B cell (primary cell): ENCODE measurements at regions not wholly inside any gene's neighbourhood (a gene's known extent, or its start where the extent isn't known, plus 50 kb on each side); places are given as distances from the start of the nearest gene placed in this dataset.

Source experiments
- ATAC-seq: fragments of 200-7000 bp; cut with Tn5 transposase; one replicate; pipeline ENCODE4 v1.10.0; 2021; ENCODE audit warnings: low read depth, mild to moderate bottlenecking, moderate number of reproducible peaks, moderate library complexity
- CTCF ChIA-PET: fragments of 350-600 bp; sonication (Branson Sonifier 250); formaldehyde crosslinking; loops from one replicate; lab custom pipeline; 2021; ENCODE audit warnings: antibody characterized with exemption, inconsistent platforms; lab: Charles Lee
- POLR2A ChIA-PET: fragments of 350-600 bp; sonication (Branson Sonifier 250); formaldehyde crosslinking; loops from one replicate; lab custom pipeline; 2021; ENCODE audit warnings: antibody characterized with exemption; lab: Charles Lee
- DNase-seq: peaks from one replicate; pipeline ENCODE4 v3.0.0; 2013
- H2AFZ ChIP-seq: 2 replicates; pipeline ENCODE4 v1.6.1; 2012; ENCODE audit warnings: mild to moderate bottlenecking, low read depth, low read length; ENCODE audit not compliant: insufficient read depth, poor library complexity, severe bottlenecking
- H3K27ac ChIP-seq, 2 donors: 1 replicate in 1 of 2; 2 replicates in 1 of 2; pipeline ENCODE4 v1.5.1; 2012 to 2013; ENCODE audit warnings: low read length in 2 of 2, mild to moderate bottlenecking in 2 of 2, moderate library complexity in 1 of 2
- H3K27me3 ChIP-seq, 4 experiments: fragments of 200-600 bp in 1 of 4; sonication (generic) in 1 of 4; replicated peaks in 1 of 4; 1 replicate in 2 of 4; 2 replicates in 2 of 4; pipeline versions ENCODE4 v1.6.1 to v1.7.0; 2013 to 2016; ENCODE audit warnings: low read length in 3 of 4, mild to moderate bottlenecking in 2 of 4, mixed read lengths in 1 of 4, moderate library complexity in 1 of 4; ENCODE audit not compliant: insufficient read depth in 4 of 4, control insufficient read depth in 3 of 4; ENCODE audit errors: control extremely low read depth in 1 of 4
- H3K36me3 ChIP-seq, 2 experiments: replicated peaks in 1 of 2; 1 replicate in 1 of 2; 2 replicates in 1 of 2; pipeline versions ENCODE4 v1.6.1 to v1.7.1; 2013; ENCODE audit warnings: low read length in 1 of 2; ENCODE audit not compliant: insufficient read depth in 2 of 2, control insufficient read depth in 1 of 2; ENCODE audit errors: control extremely low read depth in 1 of 2, extremely low read depth in 1 of 2
- H3K4me1 ChIP-seq, 2 donors: fragments of 200-600 bp in 1 of 2; sonication (generic) in 1 of 2; 1 replicate in 1 of 2; 2 replicates in 1 of 2; pipeline versions ENCODE4 v1.5.1 to v1.6.1; 2013 to 2017; ENCODE audit warnings: low read length in 2 of 2; ENCODE audit not compliant: control insufficient read depth in 2 of 2, insufficient read depth in 2 of 2
- H3K4me2 ChIP-seq: replicated peaks from 2 replicates; pipeline ENCODE3; 2012; ENCODE audit warnings: mild to moderate bottlenecking, low read depth, low read length; ENCODE audit not compliant: poor library complexity, severe bottlenecking
- H3K4me3 ChIP-seq, 5 experiments: fragments of 200-600 bp in 1 of 5; sonication (generic) in 1 of 5; 1 replicate in 3 of 5; 2 replicates in 2 of 5; pipeline versions ENCODE4 v1.5.1 to v1.7.0; 2011 to 2016; ENCODE audit warnings: low read length in 4 of 5, mild to moderate bottlenecking in 4 of 5, low read depth in 2 of 5, control low read depth in 1 of 5, moderate library complexity in 1 of 5; ENCODE audit not compliant: insufficient read depth in 1 of 5; ENCODE audit errors: control extremely low read depth in 1 of 5, extremely low read depth in 1 of 5
- H3K79me2 ChIP-seq: fragments of 200-600 bp; sonication (generic); one replicate; pipeline ENCODE4 v1.6.0; 2016; ENCODE audit warnings: low read length; ENCODE audit not compliant: control insufficient read depth, insufficient read depth
- H3K9ac ChIP-seq: fragments of 200-600 bp; sonication (generic); 2 replicates; pipeline ENCODE4 v1.6.1; 2017; ENCODE audit warnings: mild to moderate bottlenecking, low read length, moderate library complexity
- H3K9me3 ChIP-seq, 3 donors: one replicate each; pipeline versions ENCODE4 v1.6.1 to v1.7.1; 2013; ENCODE audit warnings: low read length in 2 of 3; ENCODE audit not compliant: control insufficient read depth in 2 of 3, insufficient read depth in 1 of 3; ENCODE audit errors: control extremely low read depth in 1 of 3
- H4K20me1 ChIP-seq: 2 replicates; pipeline ENCODE4 v1.6.0; 2012; ENCODE audit warnings: mild to moderate bottlenecking, low read length; ENCODE audit not compliant: insufficient read depth, control insufficient read depth, poor library complexity, severe bottlenecking
- H3K27ac Mint-ChIP-seq: one replicate; pipeline ENCODE4 v1.8.0; 2021; ENCODE audit warnings: mixed read lengths
- H3K27me3 Mint-ChIP-seq: one replicate; pipeline ENCODE4 v1.8.0; 2021; ENCODE audit warnings: mixed read lengths
- H3K4me1 Mint-ChIP-seq: one replicate; pipeline ENCODE4 v1.8.0; 2021; ENCODE audit warnings: mixed read lengths
- H3K4me3 Mint-ChIP-seq: one replicate; pipeline ENCODE4 v1.8.0; 2021; ENCODE audit warnings: mixed read lengths
- H3K9me3 Mint-ChIP-seq: one replicate; pipeline ENCODE4 v1.8.0; 2022; ENCODE audit warnings: mixed read lengths; ENCODE audit not compliant: insufficient read depth
- CTCF ChIP-seq: fragments of 200-600 bp; IDR thresholded peaks from one replicate; pipeline ENCODE4 v1.8.0; 2022; ENCODE audit warnings: antibody characterized with exemption, mild to moderate bottlenecking
- EZH2 ChIP-seq: IDR thresholded peaks from 2 replicates; pipeline ENCODE4 v1.6.1; 2012; ENCODE audit warnings: borderline replicate concordance, low read depth, mild to moderate bottlenecking, moderate library complexity, low read length; ENCODE audit not compliant: insufficient read depth, poor library complexity, severe bottlenecking
- WGBS: methylation state at CpG from one replicate; pipeline ENCODE4 v1.1.5; 2013; ENCODE audit warnings: missing lambda C conversion rate; ENCODE audit not compliant: insufficient coverage; 5-methylcytosine and 5-hydroxymethylcytosine counted together
- intact Hi-C: fragments of 100-400 bp; cut with micrococcal nuclease; formaldehyde crosslinking; loops from one replicate; pipeline ENCODE4 v1.10.0; 2022

- intact Hi-C loops = no loop called here
- Mint-ChIP-seq H3K4me3 (no peak overlapping the region), H3K27ac (no peak overlapping the region), H3K4me1 (no peaks in the 10 kb centered on the region), H3K27me3 (no peaks in the 10 kb centered on the region), H3K9me3 (no peaks in the 10 kb centered on the region)
- TF ChIP-seq CTCF (no peak), EZH2 (no peak)
- Histone ChIP-seq H3K9ac (no peak overlapping the region), H3K4me2 (no peak overlapping the region), H3K79me2 (no peaks in the 10 kb centered on the region), H3K4me3 (no peak overlapping the region), H2AFZ (no peak overlapping the region), H3K4me1 (no peaks in the 10 kb centered on the region), H3K27ac (no peak overlapping the region), H4K20me1 (no peaks in the 10 kb centered on the region), H3K36me3 (no peaks in the 10 kb centered on the region), H3K27me3 (no peaks in the 10 kb centered on the region), H3K9me3 (no peaks in the 10 kb centered on the region)
- ChIA-PET POLR2A (no interaction called here), CTCF (no interaction called here)
- ATAC-seq (no peak), DNase-seq (no peak)
- no CpG with 5 or more reads among the region's 2 CpGs for WGBS
Measured at GRCh38 chr18:34548973-34549294, 161.2 kb upstream of the DTNA start.

- no peaks in the 10 kb centered on the region for H3K27me3 ChIP-seq
- no peak overlapping the region for H3K4me3 ChIP-seq
- no peaks in the 10 kb centered on the region for H3K36me3 ChIP-seq
- Mint-ChIP-seq H3K27ac (no peak overlapping the region), H3K4me1 (no peaks in the 10 kb centered on the region), H3K4me3 (no peak overlapping the region), H3K9me3 (no peaks in the 10 kb centered on the region), H3K27me3 (no peaks in the 10 kb centered on the region)
- no peak for TF ChIP-seq CTCF
- TF ChIP-seq EZH2 = no peak
- ATAC-seq (no peak), DNase-seq (no peak)
- ChIA-PET CTCF (no interaction called here), POLR2A (no interaction called here)
- intact Hi-C loops = no loop called here
- no peak overlapping the region for H3K27ac ChIP-seq
- H3K9ac ChIP-seq = no peak overlapping the region
- no peaks in the 10 kb centered on the region for H4K20me1 ChIP-seq
- H2AFZ ChIP-seq = no peak overlapping the region
- H3K9me3 ChIP-seq = no peaks in the 10 kb centered on the region
- no peaks in the 10 kb centered on the region for H3K4me1 ChIP-seq
- H3K79me2 ChIP-seq = no peaks in the 10 kb centered on the region
- H3K4me2 ChIP-seq = no peak overlapping the region
Measured at GRCh38 chr18:34549367-34549766, 160.7 kb upstream of the DTNA start.
